Neutrophil (primary cell): ENCODE measurements at regions not wholly inside any gene's neighbourhood (a gene's known extent, or its start where the extent isn't known, plus 50 kb on each side); places are given as distances from the start of the nearest gene placed in this dataset.

Experiments
- H3K27ac ChIP-seq: fragments of 200-600 bp; sonication (generic); 2 replicates; pipeline ENCODE4 v1.5.1; 2016; ENCODE audit warnings: mild to moderate bottlenecking, moderate library complexity
- H3K27me3 ChIP-seq: fragments of 200-600 bp; sonication (generic); 2 replicates; pipeline ENCODE4 v1.6.0; 2016; ENCODE audit warnings: mild to moderate bottlenecking
- H3K36me3 ChIP-seq: fragments of 200-600 bp; sonication (generic); 2 replicates; pipeline ENCODE4 v1.5.1; 2017
- H3K4me1 ChIP-seq, 2 experiments: fragments of 200-600 bp in 1 of 2; sonication (generic) in 1 of 2; 1 replicate in 1 of 2; 2 replicates in 1 of 2; pipeline versions ENCODE4 v1.5.1 to v1.6.1; 2013 to 2016; ENCODE audit warnings: low read depth in 1 of 2, low read length in 1 of 2, mild to moderate bottlenecking in 1 of 2, moderate library complexity in 1 of 2; ENCODE audit not compliant: control insufficient read depth in 1 of 2, insufficient read depth in 1 of 2
- H3K4me3 ChIP-seq, 2 experiments: fragments of 200-600 bp in 1 of 2; sonication (generic) in 1 of 2; 1 replicate in 1 of 2; 2 replicates in 1 of 2; pipeline ENCODE4 v1.5.1; 2013 to 2016; ENCODE audit warnings: low read depth in 1 of 2, low read length in 1 of 2, mild to moderate bottlenecking in 1 of 2, moderate library complexity in 1 of 2
- H3K9me3 ChIP-seq: fragments of 200-600 bp; sonication (generic); 2 replicates; pipeline ENCODE4 v1.5.1; 2016
- CTCF ChIP-seq: fragments of 200-600 bp; sonication (generic); IDR thresholded peaks from 2 replicates; pipeline ENCODE4 v1.5.1; 2016; ENCODE audit warnings: antibody characterized with exemption

DNA sequence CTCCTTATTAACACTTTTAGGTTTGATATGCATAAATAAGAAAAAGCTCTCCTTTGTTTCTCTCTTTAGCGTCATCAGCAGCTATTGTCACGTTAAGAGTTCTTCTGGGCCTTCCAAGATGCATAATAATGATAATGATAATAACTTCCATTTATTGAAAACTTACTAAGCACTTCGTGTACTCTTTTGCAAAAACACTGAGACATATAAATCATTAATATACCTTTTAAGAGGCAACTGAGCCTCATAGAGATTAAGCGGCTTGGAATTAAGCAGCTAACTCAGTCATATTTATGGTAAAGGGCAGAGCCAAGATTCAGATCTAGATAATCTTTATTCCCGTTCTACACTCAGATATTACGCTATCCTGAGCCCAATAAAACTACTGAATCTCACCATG lies 1105.1 kb downstream of the OLFM4 start:
- no peak overlapping the region for H3K4me3 ChIP-seq
- H3K36me3 ChIP-seq, result no peaks in the 10 kb centered on the region
- H3K4me1 ChIP-seq, result no peaks in the 10 kb centered on the region
- no peak overlapping the region for H3K27ac ChIP-seq
- no peaks in the 10 kb centered on the region for H3K27me3 ChIP-seq
- TF ChIP-seq CTCF, result no peak
- no peaks in the 10 kb centered on the region for H3K9me3 ChIP-seq

DNA sequence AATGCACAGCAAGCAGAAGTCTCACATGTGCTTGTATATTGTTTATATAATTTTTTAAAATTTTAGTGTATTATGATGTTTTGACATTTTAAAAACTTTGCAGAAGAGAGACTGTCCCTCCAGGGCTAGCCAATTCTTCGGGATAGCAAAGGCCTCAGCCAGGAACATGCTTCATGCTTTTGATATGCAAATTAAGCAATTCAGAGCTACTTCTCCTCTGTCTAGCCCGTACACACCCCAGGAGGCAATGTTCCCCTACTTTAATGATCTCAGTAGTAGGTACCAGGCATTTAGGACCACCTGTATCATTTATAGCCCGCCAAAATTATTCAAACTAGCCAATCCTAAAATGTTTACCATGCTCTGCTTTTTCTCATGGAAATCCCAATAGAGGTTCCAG lies 1116.2 kb downstream of the OLFM4 start:
- no peak for TF ChIP-seq CTCF
- H3K4me1 ChIP-seq, result no peaks in the 10 kb centered on the region
- no peaks in the 10 kb centered on the region for H3K9me3 ChIP-seq

DNA sequence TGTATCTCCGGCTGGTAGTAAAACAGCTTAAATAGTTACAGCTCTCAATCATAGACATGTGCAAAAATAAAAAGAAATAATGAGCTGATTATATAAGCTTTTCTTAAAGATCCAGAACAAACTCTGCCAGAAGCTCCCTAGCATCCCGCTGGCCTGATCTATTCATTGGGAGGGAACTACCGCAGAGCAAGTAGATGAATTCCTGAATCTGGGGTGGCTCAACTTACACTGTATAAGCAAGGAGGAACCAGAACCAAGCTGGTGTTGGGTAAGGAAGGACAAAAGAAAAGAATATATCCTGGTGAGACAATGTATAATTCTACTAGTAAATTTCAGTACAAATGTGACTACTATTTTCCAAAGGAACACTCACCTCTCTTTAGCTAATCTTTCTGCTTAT lies 1122.2 kb downstream of the OLFM4 start:
- H3K36me3 ChIP-seq, result no peaks in the 10 kb centered on the region
- TF ChIP-seq CTCF, result no peak
- H3K4me3 ChIP-seq, result no peak overlapping the region
- H3K9me3 ChIP-seq, result no peaks in the 10 kb centered on the region
- H3K27me3 ChIP-seq, result no peaks in the 10 kb centered on the region
- no peak overlapping the region for H3K27ac ChIP-seq
- H3K4me1 ChIP-seq, result no peaks in the 10 kb centered on the region

More for the DNA sequence above, 1116.2 kb downstream of the OLFM4 start:
- Histone ChIP-seq H3K27me3 (no peaks in the 10 kb centered on the region), H3K4me3 (no peak overlapping the region), H3K36me3 (no peaks in the 10 kb centered on the region), H3K27ac (no peak overlapping the region)

DNA sequence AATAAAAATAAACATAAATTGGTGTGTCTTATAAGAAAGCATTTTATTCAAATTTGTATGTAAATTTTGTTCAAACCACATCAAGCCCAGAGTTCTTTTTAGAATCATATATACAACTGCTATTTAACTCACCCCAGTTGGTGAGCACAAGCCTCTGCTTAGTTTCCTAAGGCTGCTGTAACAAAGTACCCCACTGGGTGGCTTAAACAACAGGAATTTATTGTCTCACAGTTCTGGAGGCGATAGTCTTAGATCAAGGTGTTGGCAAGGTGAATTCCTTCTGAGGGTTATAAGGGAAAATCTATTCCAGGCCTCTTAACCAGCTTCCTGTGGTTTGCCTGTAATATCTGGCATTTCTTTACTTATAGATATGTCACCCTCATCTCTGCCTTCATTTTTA lies 1133.5 kb downstream of the OLFM4 start:
- no peaks in the 10 kb centered on the region for H3K27me3 ChIP-seq
- no peaks in the 10 kb centered on the region for H3K4me1 ChIP-seq
- H3K27ac ChIP-seq, result no peak overlapping the region
- no peaks in the 10 kb centered on the region for H3K9me3 ChIP-seq
- H3K36me3 ChIP-seq, result no peaks in the 10 kb centered on the region
- TF ChIP-seq CTCF, result no peak
- no peak overlapping the region for H3K4me3 ChIP-seq

DNA sequence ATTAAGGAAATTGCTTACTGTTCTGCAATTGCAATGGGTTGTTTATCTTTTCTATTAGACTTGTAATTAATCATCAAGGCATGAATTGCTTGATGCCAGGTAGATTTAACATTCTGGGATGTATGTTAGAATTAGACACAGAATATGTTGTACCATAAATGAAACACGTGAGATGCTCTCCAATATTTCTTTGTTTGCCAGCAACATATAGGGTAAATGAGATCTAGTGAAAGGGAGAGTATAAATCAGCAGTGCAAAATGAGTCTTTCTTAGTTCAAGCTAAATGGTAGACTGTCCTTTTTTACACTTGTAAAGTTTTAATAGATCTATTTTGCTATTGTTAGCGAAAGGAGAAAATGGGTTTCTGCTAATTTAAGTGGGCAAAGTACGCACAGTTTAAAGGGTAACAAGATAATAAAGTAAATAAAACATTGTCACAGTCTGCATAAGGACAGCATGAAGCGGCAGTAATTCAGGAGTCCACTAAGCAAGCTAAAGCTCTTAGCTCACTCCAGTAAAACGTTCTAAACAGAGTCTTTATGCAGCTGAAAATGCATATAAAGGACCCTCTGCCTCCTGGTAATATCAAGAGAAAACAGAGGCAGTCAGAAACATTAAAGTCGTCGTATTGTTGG lies 1137.1 kb downstream of the OLFM4 start:
- Histone ChIP-seq H3K4me1 (no peaks in the 10 kb centered on the region), H3K36me3 (no peaks in the 10 kb centered on the region), H3K4me3 (no peak overlapping the region), H3K27me3 (no peaks in the 10 kb centered on the region), H3K9me3 (no peaks in the 10 kb centered on the region), H3K27ac (no peak overlapping the region)
- TF ChIP-seq CTCF, result no peak

DNA sequence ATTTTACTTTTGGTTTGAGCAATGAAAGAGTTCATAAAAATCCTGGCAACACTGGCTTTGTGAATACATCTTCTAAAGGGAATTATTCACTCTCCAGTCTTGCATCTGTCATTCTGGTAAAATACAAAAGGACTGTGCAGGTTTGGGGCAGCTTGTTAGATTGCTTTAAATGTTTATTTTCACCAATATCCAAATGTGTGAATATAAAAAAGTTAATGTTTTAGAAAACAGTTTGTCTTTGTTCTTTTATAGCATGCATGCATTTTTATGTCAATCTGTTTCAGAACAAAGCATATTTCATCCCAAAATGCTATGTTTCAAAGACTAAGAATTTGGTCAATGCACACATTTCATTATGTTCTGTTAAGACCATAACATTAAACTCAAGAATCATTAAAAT lies 1145.4 kb downstream of the OLFM4 start:
- Histone ChIP-seq H3K27ac (no peak overlapping the region), H3K36me3 (no peaks in the 10 kb centered on the region), H3K9me3 (no peaks in the 10 kb centered on the region), H3K27me3 (no peaks in the 10 kb centered on the region), H3K4me1 (no peaks in the 10 kb centered on the region), H3K4me3 (no peak overlapping the region)
- no peak for TF ChIP-seq CTCF
